NCI-H2227 (cell line): ENCODE measurements at regions not wholly inside any gene's neighbourhood (a gene's known extent, or its start where the extent isn't known, plus 50 kb on each side); places are given as distances from the start of the nearest gene placed in this dataset.

ENCODE experiments used
- DNase-seq: peaks from one replicate; lab custom pipeline; 2025; ENCODE audit not compliant: unreplicated experiment; lab: John Stamatoyannopoulos, UW

DNA sequence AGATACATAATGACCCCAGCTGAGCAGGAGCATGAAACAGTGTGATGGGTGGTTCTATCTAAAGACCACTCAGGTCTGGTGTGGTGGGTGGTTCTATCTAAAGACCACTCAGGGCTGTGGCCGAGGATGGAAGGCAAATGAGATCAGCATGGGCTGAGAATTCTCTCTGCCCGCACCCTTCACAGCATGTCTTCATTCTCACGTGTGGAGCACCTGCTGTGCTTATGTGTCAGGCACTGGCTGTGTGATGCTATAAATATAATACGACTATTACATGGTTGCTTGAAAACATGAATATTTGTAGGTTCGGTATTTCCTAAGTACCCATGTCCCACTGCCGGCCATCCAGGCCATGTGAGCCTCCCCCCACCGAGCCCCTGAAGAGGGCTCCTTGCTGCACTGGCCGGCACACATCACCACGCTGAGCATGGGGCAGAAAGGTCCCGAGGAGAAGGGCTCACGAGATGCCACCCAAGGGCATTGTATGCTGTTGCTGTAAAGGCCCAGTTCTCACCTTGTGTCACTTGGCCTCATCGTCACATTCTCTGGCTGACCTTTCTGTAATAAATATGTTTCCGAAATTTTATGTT, 810.2 kb downstream of the UQCRFS1 start:
- no peak for DNase-seq

GRCh38 chr19:28401739-28402424, 811.1 kb downstream of the UQCRFS1 start:
- DNase-seq: no peak

DNA sequence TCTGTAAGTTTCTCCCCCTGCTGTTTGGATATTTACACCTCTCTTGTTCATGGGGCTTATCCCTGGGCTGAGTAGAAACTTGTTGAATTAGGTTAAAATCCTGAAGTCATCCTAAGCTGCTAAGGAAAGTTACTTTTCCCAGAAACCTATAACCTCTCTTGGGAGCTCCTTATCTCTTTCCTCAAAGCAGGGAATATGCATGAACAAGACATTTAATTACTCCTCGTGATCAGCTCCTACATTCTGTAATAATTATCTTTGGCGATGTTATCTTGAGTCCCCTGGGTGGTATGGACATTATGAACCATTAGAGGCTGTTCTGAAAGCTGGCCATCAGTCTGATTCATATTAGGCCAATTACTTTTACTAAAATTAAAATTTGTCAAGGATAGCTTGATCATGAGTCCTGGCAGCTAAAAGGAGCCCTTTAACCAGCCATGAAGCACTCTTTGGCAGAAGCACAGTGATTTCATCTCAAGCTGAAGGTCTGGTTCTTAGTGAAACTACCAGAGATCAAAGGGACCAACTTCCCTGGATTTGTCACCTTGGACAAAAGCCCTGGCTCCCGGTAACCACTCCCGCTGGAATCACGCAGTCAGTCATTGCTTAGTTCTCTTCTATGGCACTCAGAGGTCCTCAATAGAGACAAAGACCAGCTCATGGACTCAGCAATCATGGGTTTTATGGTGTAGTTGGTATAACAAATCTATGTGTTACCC, 811.8 kb downstream of the UQCRFS1 start:
- no peak for DNase-seq

DNA sequence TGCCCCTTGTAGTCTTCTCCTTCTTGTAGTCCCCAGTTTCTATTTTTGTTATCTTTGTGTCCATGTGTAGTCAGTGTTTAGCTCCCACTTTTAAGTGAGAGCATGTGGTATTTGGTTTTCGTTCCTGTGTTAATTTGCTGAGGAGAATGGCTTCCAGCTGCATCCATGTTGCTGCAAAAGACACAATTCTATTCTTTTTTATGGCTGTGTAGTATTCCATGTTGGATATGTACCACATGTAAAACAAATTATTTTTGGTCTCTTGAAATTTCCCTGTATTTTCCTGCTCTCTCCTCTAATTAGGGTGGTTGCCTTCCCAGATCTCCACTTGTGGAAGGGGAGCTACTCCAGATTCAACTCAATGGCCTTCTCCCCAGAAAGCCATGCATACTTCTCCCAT, 813.8 kb downstream of the UQCRFS1 start:
- DNase-seq: no peak

DNA sequence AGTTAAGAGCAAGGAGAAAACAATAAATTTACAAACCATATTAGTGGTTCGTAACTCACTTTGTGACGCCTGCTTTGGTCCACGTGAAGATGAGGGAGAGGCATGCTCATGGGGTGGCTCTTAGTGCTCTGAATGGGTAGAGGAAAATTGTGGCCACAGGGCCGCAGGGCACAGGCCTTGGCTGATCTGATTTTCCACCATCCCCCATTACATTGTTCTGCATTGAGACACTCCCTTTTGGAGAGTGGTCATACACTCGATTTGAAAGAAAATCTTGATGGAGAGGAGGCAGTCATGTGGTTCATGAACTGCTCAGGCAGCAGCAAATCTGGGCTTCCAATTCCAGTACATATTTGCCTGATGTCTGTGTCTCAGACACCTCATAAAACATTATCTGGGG, 815.2 kb downstream of the UQCRFS1 start:
- no peak for DNase-seq

GRCh38 chr19:28397306-28397705, 815.6 kb downstream of the UQCRFS1 start:
- no peak for DNase-seq

DNA sequence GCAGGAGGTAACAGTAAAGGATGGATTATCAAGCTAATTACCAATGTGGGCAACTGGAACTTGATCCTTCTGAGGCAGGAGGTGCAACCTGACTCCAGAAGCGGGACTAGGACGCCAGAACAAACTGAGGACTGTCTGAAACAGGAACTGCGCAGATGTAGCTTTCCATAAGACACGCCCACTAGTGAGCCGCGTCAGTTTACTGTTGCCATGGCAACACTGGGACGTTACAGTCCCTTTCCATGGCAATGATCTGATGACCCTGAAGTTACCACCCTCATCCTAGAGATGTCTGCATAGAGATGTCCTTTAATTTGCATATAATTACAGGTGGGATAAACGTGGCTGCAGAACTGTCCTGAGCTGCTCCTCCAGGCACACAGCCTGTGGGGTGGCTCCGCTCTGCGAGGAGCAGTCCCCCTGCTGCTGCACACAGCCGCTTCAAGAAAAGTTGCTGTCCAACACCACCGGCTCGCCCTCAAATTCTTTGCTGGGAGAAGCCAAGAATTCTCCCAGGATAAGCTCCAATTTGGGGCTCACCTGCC, 816.6 kb downstream of the UQCRFS1 start:
- DNase-seq: peak; percentile 76

GRCh38 chr19:28394725-28395124, 818.2 kb downstream of the UQCRFS1 start:
- no peak for DNase-seq

- peak; percentile 69 for DNase-seq
These were observed 819.2 kb downstream of the UQCRFS1 start for GRCh38 chr19:28393574-28394336.

GRCh38 chr19:28388988-28389387, 824.0 kb downstream of the UQCRFS1 start:
- no peak for DNase-seq

GRCh38 chr19:28387507-28387906, 825.4 kb downstream of the UQCRFS1 start:
- no peak for DNase-seq

DNA sequence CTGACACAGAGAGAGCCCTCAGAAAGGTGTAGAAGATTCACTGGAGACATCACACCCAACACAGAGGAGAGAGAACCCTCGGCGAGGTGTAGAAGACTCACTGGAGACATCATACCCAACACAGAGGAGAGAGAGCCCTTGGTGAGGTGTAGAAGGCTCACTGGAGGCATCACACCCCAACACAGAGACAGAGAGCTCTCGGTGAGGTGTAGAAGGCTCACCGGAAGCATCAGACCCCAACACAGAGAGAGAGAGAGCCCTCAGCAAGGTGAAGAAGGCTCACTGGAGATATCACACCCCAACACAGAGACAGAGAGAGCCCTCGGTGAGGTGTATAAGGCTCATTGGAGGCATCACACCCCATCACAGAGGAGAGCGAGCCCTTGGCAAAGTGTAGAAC, 826.5 kb downstream of the UQCRFS1 start:
- no peak for DNase-seq

GRCh38 chr19:28386066-28386465, 826.9 kb downstream of the UQCRFS1 start:
- no peak for DNase-seq

- DNase-seq: no peak
These were observed 835.9 kb downstream of the UQCRFS1 start for GRCh38 chr19:28377077-28377476.

DNA sequence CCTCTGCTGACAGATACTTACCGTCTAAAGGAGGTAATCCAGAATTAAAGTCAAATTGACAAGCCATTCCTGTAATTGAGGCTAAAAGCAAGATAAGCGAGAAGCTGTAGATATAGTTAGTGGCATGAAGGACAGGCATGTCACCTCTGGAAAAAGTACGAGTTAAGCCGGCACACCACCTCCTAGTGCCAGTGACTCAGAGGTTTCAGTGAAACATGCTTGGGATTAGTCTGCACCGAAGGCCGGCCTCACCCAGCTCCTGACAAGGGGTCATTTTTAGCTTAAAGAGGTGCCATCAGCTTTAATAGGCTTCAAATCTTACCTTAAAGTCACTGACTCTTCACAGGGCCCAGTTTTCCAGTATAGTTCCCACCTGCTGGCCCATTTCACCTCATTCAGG, 838.0 kb downstream of the UQCRFS1 start:
- no peak for DNase-seq

DNA sequence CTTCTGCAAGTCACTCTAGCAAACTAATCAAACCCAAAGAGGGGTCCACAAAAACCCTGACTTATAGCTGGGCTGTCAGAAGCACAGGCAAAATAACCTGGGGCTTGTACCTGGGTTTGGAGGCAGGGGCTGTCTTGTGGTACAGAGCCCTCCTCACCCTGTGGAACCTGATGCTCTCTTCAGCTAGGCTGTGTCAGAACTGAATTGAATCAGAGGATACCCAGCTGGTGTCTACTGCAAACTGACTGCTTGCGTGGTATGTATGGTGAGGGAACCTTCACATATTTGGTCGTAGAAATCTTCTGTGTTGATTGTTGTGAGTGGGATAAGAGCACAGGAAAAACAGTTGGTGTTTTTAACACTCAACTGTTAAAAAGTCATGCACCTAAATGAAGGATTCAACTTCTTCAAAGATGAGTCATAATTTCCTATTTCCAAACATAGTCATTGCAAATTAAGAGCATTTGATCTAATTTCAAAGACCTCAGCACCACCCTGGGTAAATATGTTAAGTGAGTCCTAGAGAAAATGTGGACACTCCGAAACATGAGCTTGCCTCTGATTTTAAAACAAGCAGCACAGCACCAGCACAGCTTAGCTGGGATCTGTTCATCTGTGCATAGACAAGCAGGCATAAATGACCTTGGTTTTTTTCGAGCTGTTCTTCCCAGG, 840.2 kb downstream of the UQCRFS1 start:
- DNase-seq: no peak

DNA sequence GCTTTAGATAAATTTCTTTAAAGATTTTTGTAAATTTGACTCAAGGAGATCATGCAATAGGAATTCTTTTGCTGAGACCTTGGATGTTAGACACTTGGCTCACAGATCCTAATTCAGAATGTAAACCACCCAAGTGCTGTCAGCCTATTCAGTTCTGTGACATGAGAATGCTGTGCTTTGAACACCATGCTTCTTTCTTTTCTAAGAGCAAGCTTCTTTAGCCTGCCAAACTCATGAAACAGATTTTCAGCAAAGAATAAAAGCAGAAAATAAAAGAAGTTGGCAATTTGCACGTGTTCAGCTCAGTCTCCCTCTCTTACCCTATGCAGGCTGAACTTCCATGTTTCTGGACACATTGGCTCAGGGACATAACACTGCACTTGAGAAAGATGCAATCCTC, 845.8 kb downstream of the UQCRFS1 start:
- no peak for DNase-seq

- no peak for DNase-seq
These were observed 849.7 kb downstream of the UQCRFS1 start for GRCh38 chr19:28363254-28363653.

GRCh38 chr19:28359431-28360414, 853.2 kb downstream of the UQCRFS1 start:
- peak; percentile 66 for DNase-seq

DNA sequence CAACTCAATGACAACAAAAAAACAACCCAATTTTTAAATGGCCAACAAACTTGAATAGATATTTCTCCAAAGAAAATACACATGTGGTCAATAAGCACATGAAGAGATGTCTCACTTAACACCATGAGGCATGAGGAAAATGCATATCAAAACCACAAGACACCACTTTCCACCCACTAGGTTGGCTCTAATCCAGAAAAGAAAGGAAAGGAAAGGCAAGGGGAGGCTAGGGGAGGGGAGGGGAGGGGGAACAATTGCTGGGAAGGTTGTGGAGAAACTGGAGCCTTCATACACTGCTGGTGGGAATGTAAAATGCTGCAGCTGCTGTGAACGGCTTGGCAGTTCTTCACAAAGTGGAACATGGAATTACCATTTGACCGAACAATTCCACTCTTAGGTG, 854.3 kb downstream of the UQCRFS1 start:
- peak; percentile 53 for DNase-seq
